ENCODE measurements at regions not wholly inside any gene's neighbourhood (a gene's known extent, or its start where the extent isn't known, plus 50 kb on each side); places are given as distances from the start of the nearest gene placed in this dataset.
"Not testable (repeated sequence)": the region's sequence is repeated elsewhere in the genome, so short reads cannot be mapped to it uniquely, and the experiment has no call there.

DNA sequence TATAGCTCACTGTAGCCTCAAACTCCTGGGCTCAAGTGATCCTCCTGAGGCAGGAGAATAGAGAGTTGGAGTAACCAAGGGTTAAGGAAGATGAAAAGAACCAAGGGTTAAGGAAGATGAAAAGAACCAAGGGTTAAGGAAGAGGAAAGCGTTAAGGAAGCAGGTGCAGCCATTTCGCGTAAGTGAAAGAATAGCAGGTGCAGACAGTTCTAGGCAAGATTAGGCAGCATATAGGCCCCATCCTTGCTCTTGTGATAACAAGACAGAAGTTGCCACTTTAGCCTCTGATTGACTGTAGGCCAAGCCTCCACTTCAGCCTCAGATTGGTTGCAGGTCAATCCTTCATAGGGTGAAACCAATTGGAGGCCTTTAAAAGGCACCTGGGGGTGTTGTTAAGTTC is 677.4 kb downstream of the PDCD6IP start:
- peaks cover under 1 to 12% (median 3%) of the 10 kb centered on the region in 7 donors for H3K9me3 Mint-ChIP-seq
- H3K4me1 Mint-ChIP-seq = no peaks in the 10 kb centered on the region
- Histone ChIP-seq H3K9me3 (ENCODE audit: control insufficient read depth in 2 of 2, low read length in 2 of 2) (no peaks in the 10 kb centered on the region), H3K4me1 (ENCODE audit: control insufficient read depth, insufficient read depth, low read length, poor library complexity, severe bottlenecking) (no peaks in the 10 kb centered on the region), H3K27me3 (ENCODE audit: control insufficient read depth, insufficient read depth, low read length) (no peaks in the 10 kb centered on the region), H3K4me3 (ENCODE audit: low read depth, low read length) (no peak overlapping the region), H3K27ac (ENCODE audit: insufficient read depth, low read length, poor library complexity, severe bottlenecking) (no peak overlapping the region), H3K36me3 (ENCODE audit: control insufficient read depth, insufficient read depth, low read length) (no peaks in the 10 kb centered on the region)
- no peaks in the 10 kb centered on the region for H3K36me3 Mint-ChIP-seq
- H3K27me3 Mint-ChIP-seq = no peaks in the 10 kb centered on the region
- H3K4me3 Mint-ChIP-seq = no peak overlapping the region
- no peak for DNase-seq
- no peak for ATAC-seq (ENCODE audit: low read depth in 2 of 2)
- H3K27ac Mint-ChIP-seq = no peak overlapping the region

DNA sequence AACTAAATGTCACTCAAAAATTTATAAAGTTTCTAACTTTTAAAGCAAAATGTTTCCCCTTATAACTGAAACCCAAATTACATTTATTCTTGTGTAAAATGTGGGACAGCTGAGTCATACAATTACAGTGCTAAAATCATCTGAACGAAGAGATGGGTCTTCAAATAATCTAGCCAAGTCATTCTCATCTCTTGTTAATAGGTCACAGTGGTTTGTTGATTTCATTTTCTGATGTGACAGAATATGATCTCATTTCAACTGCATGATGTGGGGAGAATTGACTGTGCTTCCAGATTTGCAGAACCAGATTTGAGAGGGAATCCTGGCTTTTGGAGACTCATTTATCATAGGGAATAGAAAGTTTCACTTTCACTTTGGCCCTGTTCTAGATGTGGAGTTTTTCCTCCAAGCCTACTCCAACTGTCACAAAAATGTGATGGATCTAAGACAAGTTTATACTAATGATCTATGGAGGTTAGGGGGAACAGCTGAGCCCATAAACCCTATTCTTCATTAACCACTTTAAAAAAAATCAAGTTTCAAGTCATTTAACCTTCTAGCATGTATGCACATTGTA is 685.0 kb downstream of the PDCD6IP start:
- ATAC-seq (ENCODE audit: low read depth in 2 of 2) = no peak
- Histone ChIP-seq H3K4me3 (ENCODE audit: low read depth, low read length) (peak overlapping the region; percentile 20), H3K9me3 (ENCODE audit: control insufficient read depth in 2 of 2, low read length in 2 of 2) (no peaks in the 10 kb centered on the region), H3K4me1 (ENCODE audit: control insufficient read depth, insufficient read depth, low read length, poor library complexity, severe bottlenecking) (no peaks in the 10 kb centered on the region), H3K27ac (ENCODE audit: insufficient read depth, low read length, poor library complexity, severe bottlenecking) (no peak overlapping the region), H3K36me3 (ENCODE audit: control insufficient read depth, insufficient read depth, low read length) (no peaks in the 10 kb centered on the region), H3K27me3 (ENCODE audit: control insufficient read depth, insufficient read depth, low read length) (no peaks in the 10 kb centered on the region)
- DNase-seq = no peak
- peaks cover 0 to 9% (median 6%) of the 10 kb centered on the region in 4 donors for H3K4me1 Mint-ChIP-seq
- H3K36me3 Mint-ChIP-seq = no peaks in the 10 kb centered on the region
- H3K4me3 Mint-ChIP-seq = peak overlapping the region in 3 of 4 donors; percentile 38 to 62 (median 56)
- peaks cover 3 to 9% (median 4%) of the 10 kb centered on the region in 7 donors for H3K9me3 Mint-ChIP-seq
- no peaks in the 10 kb centered on the region for H3K27me3 Mint-ChIP-seq
- no peak overlapping the region for H3K27ac Mint-ChIP-seq

DNA sequence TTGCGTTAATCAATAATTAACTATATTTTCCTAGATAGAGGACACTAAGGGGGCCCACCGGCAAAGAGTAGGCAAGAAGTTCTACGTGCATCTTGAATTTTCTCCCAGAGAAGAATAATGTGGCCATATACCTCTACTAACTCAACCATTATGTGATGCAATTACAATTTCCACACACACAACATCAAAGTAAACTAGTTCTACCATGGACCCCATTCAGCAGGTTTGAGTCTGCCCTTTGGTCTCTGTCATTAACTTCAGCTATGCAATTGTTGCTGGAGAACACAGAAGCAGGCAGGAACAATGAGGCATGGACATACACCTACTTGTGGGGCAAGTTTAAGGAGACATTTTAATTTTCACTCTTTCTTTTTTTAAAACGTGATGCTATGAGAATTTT is 705.9 kb downstream of the PDCD6IP start:
- Histone ChIP-seq H3K9me3 (ENCODE audit: control insufficient read depth in 2 of 2, low read length in 2 of 2) (no peaks in the 10 kb centered on the region), H3K27ac (ENCODE audit: insufficient read depth, low read length, poor library complexity, severe bottlenecking) (no peak overlapping the region), H3K4me3 (ENCODE audit: low read depth, low read length) (no peak overlapping the region), H3K36me3 (ENCODE audit: control insufficient read depth, insufficient read depth, low read length) (no peaks in the 10 kb centered on the region), H3K4me1 (ENCODE audit: control insufficient read depth, insufficient read depth, low read length, poor library complexity, severe bottlenecking) (no peaks in the 10 kb centered on the region), H3K27me3 (ENCODE audit: control insufficient read depth, insufficient read depth, low read length) (no peaks in the 10 kb centered on the region)
- peaks cover 0 to 3% (median 0%) of the 10 kb centered on the region in 4 donors for H3K4me1 Mint-ChIP-seq
- H3K36me3 Mint-ChIP-seq = no peaks in the 10 kb centered on the region
- DNase-seq (no peak), ATAC-seq (ENCODE audit: low read depth in 2 of 2) (no peak)
- peaks cover 0 to 4% (median 2%) of the 10 kb centered on the region in 7 donors for H3K9me3 Mint-ChIP-seq
- peaks cover 4% of the 10 kb centered on the region for H3K27me3 Mint-ChIP-seq
- H3K27ac Mint-ChIP-seq = no peak overlapping the region
- H3K4me3 Mint-ChIP-seq = no peak overlapping the region

DNA sequence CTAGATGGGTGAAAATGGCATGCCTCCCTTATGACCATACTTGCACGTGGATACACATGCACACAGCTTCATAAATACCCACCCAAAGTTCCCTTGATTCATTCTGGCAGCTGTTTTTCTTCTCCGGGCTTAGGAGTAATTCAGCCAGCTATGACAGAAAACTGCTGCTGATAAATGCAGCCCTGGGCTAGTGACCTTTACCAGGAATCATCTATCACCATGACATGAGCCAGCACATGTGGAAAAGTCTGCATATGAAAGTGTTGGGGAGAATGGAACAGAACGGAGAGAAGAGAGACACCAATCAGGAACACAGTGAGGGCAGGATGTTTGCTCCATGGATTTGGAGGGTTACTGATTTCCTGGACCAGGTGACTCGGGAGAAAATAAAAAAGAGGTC is 706.3 kb downstream of the PDCD6IP start:
- Histone ChIP-seq H3K4me1 (ENCODE audit: control insufficient read depth, insufficient read depth, low read length, poor library complexity, severe bottlenecking) (no peaks in the 10 kb centered on the region), H3K4me3 (ENCODE audit: low read depth, low read length) (no peak overlapping the region), H3K27ac (ENCODE audit: insufficient read depth, low read length, poor library complexity, severe bottlenecking) (no peak overlapping the region), H3K36me3 (ENCODE audit: control insufficient read depth, insufficient read depth, low read length) (no peaks in the 10 kb centered on the region), H3K27me3 (ENCODE audit: control insufficient read depth, insufficient read depth, low read length) (no peaks in the 10 kb centered on the region), H3K9me3 (ENCODE audit: control insufficient read depth in 2 of 2, low read length in 2 of 2) (no peaks in the 10 kb centered on the region)
- ATAC-seq (ENCODE audit: low read depth in 2 of 2) (no peak), DNase-seq (no peak)
- Mint-ChIP-seq H3K4me3 (no peak overlapping the region), H3K4me1 (peaks cover 0 to 3% (median 0%) of the 10 kb centered on the region in 4 donors), H3K27me3 (peaks cover 4% of the 10 kb centered on the region), H3K36me3 (no peaks in the 10 kb centered on the region), H3K27ac (no peak overlapping the region), H3K9me3 (peaks cover 0 to 4% (median 2%) of the 10 kb centered on the region in 7 donors)

DNA sequence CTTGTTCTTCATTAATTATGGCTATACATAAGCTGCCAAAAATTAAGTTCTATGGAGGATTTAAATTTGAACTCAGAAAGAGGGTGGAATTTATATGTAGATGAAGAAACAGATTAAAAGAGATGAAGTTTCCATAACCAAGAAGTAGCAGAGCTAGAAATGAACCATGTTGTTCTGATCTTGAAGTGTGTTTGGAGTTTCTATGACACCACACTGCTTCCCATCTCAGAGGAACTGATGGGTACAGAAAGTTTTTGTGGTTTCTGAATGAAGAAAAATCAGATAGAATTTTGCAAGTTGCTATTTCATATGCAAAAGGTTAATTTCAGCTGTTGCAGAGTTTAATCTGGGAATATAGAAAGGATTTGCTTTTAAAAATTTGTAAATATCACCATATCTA is 710.3 kb downstream of the PDCD6IP start:
- ATAC-seq (ENCODE audit: low read depth in 2 of 2) = no peak
- H3K27me3 ChIP-seq (ENCODE audit: control insufficient read depth, insufficient read depth, low read length) = no peaks in the 10 kb centered on the region
- peaks cover 0 to 3% (median 0%) of the 10 kb centered on the region in 4 donors for H3K4me1 Mint-ChIP-seq
- H3K27ac ChIP-seq (ENCODE audit: insufficient read depth, low read length, poor library complexity, severe bottlenecking) = no peak overlapping the region
- no peaks in the 10 kb centered on the region for H3K4me1 ChIP-seq (ENCODE audit: control insufficient read depth, insufficient read depth, low read length, poor library complexity, severe bottlenecking)
- no peaks in the 10 kb centered on the region for H3K36me3 Mint-ChIP-seq
- no peak overlapping the region for H3K4me3 ChIP-seq (ENCODE audit: low read depth, low read length)
- no peak for DNase-seq
- peaks cover 4% of the 10 kb centered on the region for H3K27me3 Mint-ChIP-seq
- H3K4me3 Mint-ChIP-seq = no peak overlapping the region
- no peak overlapping the region for H3K27ac Mint-ChIP-seq
- H3K9me3 ChIP-seq (ENCODE audit: control insufficient read depth in 2 of 2, low read length in 2 of 2) = no peaks in the 10 kb centered on the region
- H3K9me3 Mint-ChIP-seq = peaks cover 0 to 10% (median 3%) of the 10 kb centered on the region in 7 donors
- no peaks in the 10 kb centered on the region for H3K36me3 ChIP-seq (ENCODE audit: control insufficient read depth, insufficient read depth, low read length)

DNA sequence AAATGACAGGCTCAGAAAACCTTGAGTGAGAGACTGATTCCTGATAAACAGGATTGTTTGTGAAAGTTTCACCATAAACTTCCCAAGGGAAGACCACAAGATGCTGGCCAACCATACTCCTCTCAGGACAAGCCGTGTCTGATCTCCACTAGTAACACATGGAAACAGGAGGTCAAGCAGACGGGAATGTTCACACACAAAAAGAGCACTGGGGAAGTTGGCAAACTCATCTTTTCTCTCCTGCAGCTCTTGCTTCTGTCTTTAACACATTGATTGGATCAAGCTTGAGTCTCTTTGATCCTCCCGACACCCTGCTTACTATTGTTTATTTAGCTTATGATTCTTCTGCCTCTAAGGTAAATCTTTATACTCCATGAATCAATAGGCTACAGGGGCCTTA is 713.5 kb downstream of the PDCD6IP start:
- Histone ChIP-seq H3K4me1 (ENCODE audit: control insufficient read depth, insufficient read depth, low read length, poor library complexity, severe bottlenecking) (no peaks in the 10 kb centered on the region), H3K9me3 (ENCODE audit: control insufficient read depth in 2 of 2, low read length in 2 of 2) (no peaks in the 10 kb centered on the region), H3K27ac (ENCODE audit: insufficient read depth, low read length, poor library complexity, severe bottlenecking) (no peak overlapping the region), H3K4me3 (ENCODE audit: low read depth, low read length) (no peak overlapping the region), H3K27me3 (ENCODE audit: control insufficient read depth, insufficient read depth, low read length) (no peaks in the 10 kb centered on the region), H3K36me3 (ENCODE audit: control insufficient read depth, insufficient read depth, low read length) (no peaks in the 10 kb centered on the region)
- Mint-ChIP-seq H3K9me3 (peaks cover 0 to 20% (median 3%) of the 10 kb centered on the region in 7 donors), H3K36me3 (no peaks in the 10 kb centered on the region), H3K4me1 (no peaks in the 10 kb centered on the region), H3K4me3 (no peak overlapping the region), H3K27me3 (peaks cover 4% of the 10 kb centered on the region), H3K27ac (no peak overlapping the region)
- ATAC-seq (ENCODE audit: low read depth in 2 of 2) (no peak), DNase-seq (no peak)

DNA sequence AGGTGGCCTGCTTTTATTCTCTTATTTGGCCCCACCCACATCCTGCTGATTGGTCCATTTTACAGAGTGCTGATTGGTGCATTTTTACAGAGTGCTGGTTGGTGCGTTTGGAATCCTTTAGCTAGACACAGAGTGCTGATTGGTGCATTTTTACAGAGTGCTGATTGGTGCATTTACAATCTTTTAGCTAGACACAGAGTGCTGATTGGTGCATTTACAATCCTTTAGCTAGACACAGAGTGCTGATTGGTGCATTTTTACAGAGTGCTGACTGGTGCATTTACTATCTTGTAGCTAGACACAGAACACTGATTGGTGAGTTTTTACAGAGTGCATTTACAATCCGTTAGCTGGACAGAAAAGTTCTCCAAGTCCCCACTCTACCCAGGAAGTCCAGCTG is 720.6 kb downstream of the PDCD6IP start:
- H3K4me1 Mint-ChIP-seq; H3K4me3 ChIP-seq (ENCODE audit: low read depth, low read length); H3K27ac ChIP-seq (ENCODE audit: insufficient read depth, low read length, poor library complexity, severe bottlenecking); ATAC-seq (ENCODE audit: low read depth in 2 of 2); H3K4me3 Mint-ChIP-seq; H3K4me1 ChIP-seq (ENCODE audit: control insufficient read depth, insufficient read depth, low read length, poor library complexity, severe bottlenecking); H3K36me3 ChIP-seq (ENCODE audit: control insufficient read depth, insufficient read depth, low read length); H3K36me3 Mint-ChIP-seq; H3K27me3 ChIP-seq (ENCODE audit: control insufficient read depth, insufficient read depth, low read length); DNase-seq; H3K9me3 ChIP-seq (ENCODE audit: control insufficient read depth in 2 of 2, low read length in 2 of 2); H3K27me3 Mint-ChIP-seq; H3K27ac Mint-ChIP-seq: not testable (repeated sequence)
- H3K9me3 Mint-ChIP-seq = peaks cover 4 to 25% (median 12%) of the 10 kb centered on the region in 7 donors

DNA sequence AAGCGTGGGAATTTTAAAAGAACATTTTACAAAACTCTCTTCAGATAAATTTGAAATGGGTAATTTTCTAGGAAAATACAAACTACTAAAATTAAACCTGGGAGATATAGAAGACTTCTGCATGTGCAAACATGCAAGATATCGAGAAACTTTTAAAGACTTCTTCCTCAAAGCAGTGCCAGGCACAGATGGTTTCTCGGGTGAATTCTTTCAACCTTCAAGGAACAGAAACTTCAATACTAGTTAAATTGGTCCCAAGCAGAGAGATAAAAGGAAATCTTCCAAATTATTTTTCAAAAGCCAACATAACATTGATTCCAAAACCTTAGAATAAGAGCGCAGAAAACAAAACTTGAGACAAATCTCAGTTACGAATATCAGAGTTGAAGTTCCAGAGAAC is 732.7 kb downstream of the PDCD6IP start:
- no peak overlapping the region for H3K4me3 ChIP-seq (ENCODE audit: low read depth, low read length)
- no peak overlapping the region for H3K27ac Mint-ChIP-seq

More for the DNA sequence above, 732.7 kb downstream of the PDCD6IP start:
- no peak for ATAC-seq (ENCODE audit: low read depth in 2 of 2)
- Mint-ChIP-seq H3K27me3 (no peaks in the 10 kb centered on the region), H3K36me3 (no peaks in the 10 kb centered on the region), H3K9me3 (peaks cover 0 to 8% (median 1%) of the 10 kb centered on the region in 7 donors), H3K4me1 (no peaks in the 10 kb centered on the region), H3K4me3 (no peak overlapping the region)
- Histone ChIP-seq H3K27me3 (ENCODE audit: control insufficient read depth, insufficient read depth, low read length) (no peaks in the 10 kb centered on the region), H3K27ac (ENCODE audit: insufficient read depth, low read length, poor library complexity, severe bottlenecking) (no peak overlapping the region), H3K36me3 (ENCODE audit: control insufficient read depth, insufficient read depth, low read length) (no peaks in the 10 kb centered on the region), H3K9me3 (ENCODE audit: control insufficient read depth in 2 of 2, low read length in 2 of 2) (no peaks in the 10 kb centered on the region), H3K4me1 (ENCODE audit: control insufficient read depth, insufficient read depth, low read length, poor library complexity, severe bottlenecking) (no peaks in the 10 kb centered on the region)
- no peak for DNase-seq
